ENCODE measurements at regions not wholly inside any gene's neighbourhood (a gene's known extent, or its start where the extent isn't known, plus 50 kb on each side); places are given as distances from the start of the nearest gene placed in this dataset.

- no peak overlapping the region for H3K4me3 ChIP-seq (ENCODE audit: low read depth, low read length)
- TF ChIP-seq, protein P1, sequence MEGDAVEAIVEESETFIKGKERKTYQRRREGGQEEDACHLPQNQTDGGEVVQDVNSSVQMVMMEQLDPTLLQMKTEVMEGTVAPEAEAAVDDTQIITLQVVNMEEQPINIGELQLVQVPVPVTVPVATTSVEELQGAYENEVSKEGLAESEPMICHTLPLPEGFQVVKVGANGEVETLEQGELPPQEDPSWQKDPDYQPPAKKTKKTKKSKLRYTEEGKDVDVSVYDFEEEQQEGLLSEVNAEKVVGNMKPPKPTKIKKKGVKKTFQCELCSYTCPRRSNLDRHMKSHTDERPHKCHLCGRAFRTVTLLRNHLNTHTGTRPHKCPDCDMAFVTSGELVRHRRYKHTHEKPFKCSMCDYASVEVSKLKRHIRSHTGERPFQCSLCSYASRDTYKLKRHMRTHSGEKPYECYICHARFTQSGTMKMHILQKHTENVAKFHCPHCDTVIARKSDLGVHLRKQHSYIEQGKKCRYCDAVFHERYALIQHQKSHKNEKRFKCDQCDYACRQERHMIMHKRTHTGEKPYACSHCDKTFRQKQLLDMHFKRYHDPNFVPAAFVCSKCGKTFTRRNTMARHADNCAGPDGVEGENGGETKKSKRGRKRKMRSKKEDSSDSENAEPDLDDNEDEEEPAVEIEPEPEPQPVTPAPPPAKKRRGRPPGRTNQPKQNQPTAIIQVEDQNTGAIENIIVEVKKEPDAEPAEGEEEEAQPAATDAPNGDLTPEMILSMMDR (IDR thresholded peaks at IDR 0.05; ENCODE audit: low read depth, low read length): no peak
Observed at GRCh38 chr18:77393519-77393918, 143.9 kb downstream of the GALR1 start.

DNA sequence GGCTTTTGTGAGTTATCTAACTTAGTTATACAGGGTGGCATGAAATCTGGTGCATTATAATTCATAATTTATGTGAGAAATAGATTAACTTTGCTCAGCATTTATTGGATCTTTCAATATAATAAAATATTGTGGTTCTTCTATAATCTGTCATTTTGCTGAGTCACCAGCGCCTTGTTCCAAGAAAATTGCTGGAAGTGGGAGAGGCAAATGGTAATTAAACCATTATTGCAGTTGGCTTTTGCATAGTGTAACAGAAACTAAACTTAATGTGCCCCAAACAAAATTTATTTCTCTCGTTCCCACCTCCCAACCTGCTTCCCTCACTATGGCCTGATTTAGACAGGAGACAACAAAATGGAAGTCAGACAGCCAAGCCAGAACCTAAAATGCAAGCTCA lies 146.3 kb downstream of the GALR1 start:
- no peak overlapping the region for H3K4me3 ChIP-seq (ENCODE audit: low read depth, low read length)

GRCh38 chr18:77397056-77397455 lies 147.4 kb downstream of the GALR1 start:
- H3K4me3 ChIP-seq (ENCODE audit: low read depth, low read length): no peak overlapping the region
- TF ChIP-seq, protein P1 (IDR thresholded peaks at IDR 0.05; ENCODE audit: low read depth, low read length): no peak

More for the DNA sequence above, 146.3 kb downstream of the GALR1 start:
- TF ChIP-seq, protein P1 (IDR thresholded peaks at IDR 0.05; ENCODE audit: low read depth, low read length): no peak

DNA sequence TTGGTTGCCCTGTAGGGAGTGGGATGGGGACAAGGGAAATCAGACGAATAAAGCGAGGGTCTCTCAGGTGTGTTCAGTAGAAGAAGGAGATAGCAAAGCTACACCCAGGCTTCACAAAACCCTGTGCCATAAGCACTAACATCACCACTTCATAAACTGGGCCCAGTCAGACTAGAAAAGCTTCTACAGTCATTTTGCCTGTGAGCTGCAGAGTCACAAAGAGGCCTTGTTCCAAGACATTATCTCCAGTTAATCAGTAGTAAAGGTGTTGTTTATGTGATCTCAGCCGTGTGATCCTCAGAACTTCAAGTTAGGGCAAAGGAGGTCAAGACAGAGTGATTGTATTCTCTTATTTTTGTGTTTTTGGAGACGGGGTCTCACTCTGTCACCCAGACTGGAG lies 148.0 kb downstream of the GALR1 start:
- TF ChIP-seq, protein P1 (IDR thresholded peaks at IDR 0.05; ENCODE audit: low read depth, low read length): no peak
- H3K4me3 ChIP-seq (ENCODE audit: low read depth, low read length): no peak overlapping the region

DNA sequence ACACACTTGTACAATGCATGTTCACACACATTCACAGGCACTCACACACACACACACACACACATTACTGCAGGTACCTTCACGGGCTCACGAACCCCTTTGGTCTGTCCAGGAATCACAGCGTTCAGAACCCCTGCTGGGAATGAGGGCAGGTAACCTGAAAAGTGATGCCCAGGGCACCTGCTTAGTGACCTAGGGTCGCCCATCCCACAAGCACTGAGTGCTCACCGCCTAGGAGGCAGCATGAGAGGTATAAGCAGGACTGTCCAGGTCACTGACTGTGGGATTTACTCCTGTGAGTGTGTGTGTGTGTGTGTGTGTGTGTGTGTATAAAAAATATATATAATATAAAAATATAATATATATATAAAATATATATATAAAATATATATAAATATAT lies 150.9 kb downstream of the GALR1 start:
- TF ChIP-seq, protein P1 (IDR thresholded peaks at IDR 0.05; ENCODE audit: low read depth, low read length): no peak
- no peak overlapping the region for H3K4me3 ChIP-seq (ENCODE audit: low read depth, low read length)

GRCh38 chr18:77401173-77401572 lies 151.5 kb downstream of the GALR1 start:
- TF ChIP-seq, protein P1 (IDR thresholded peaks at IDR 0.05; ENCODE audit: low read depth, low read length): no peak
- H3K4me3 ChIP-seq (ENCODE audit: low read depth, low read length): no peak overlapping the region

- no peak overlapping the region for H3K4me3 ChIP-seq (ENCODE audit: low read depth, low read length)
- TF ChIP-seq, protein P1 (IDR thresholded peaks at IDR 0.05; ENCODE audit: low read depth, low read length): no peak
Observed at GRCh38 chr18:77403969-77404535, 154.4 kb downstream of the GALR1 start.
